ENCODE measurements at regions not wholly inside any gene's neighbourhood (a gene's known extent, or its start where the extent isn't known, plus 50 kb on each side); places are given as distances from the start of the nearest gene placed in this dataset.

- H3K4me3 ChIP-seq (ENCODE audit: low read length): no peak overlapping the region
- no peak overlapping the region for H3K9ac ChIP-seq (ENCODE audit: low read length)
- peaks cover 2% of the 10 kb centered on the region for H3K27me3 ChIP-seq (ENCODE audit: control insufficient read depth, insufficient read depth, low read length)
- no peak overlapping the region for H3K27ac ChIP-seq (ENCODE audit: low read depth, low read length)
- H3K36me3 ChIP-seq (ENCODE audit: control insufficient read depth, insufficient read depth, low read length): no peaks in the 10 kb centered on the region
- H3K4me1 ChIP-seq (ENCODE audit: control insufficient read depth, insufficient read depth, low read length): no peaks in the 10 kb centered on the region
These were observed 265.4 kb upstream of the B3GAT1 start for GRCh38 chr11:134677397-134677822.

- Histone ChIP-seq H3K27me3 (ENCODE audit: control insufficient read depth, insufficient read depth, low read length) (peaks cover 2% of the 10 kb centered on the region), H3K4me3 (ENCODE audit: low read length) (no peak overlapping the region), H3K36me3 (ENCODE audit: control insufficient read depth, insufficient read depth, low read length) (no peaks in the 10 kb centered on the region), H3K9ac (ENCODE audit: low read length) (no peak overlapping the region), H3K27ac (ENCODE audit: low read depth, low read length) (no peak overlapping the region), H3K4me1 (ENCODE audit: control insufficient read depth, insufficient read depth, low read length) (no peaks in the 10 kb centered on the region)
These were observed 264.7 kb upstream of the B3GAT1 start for GRCh38 chr11:134676516-134677287.

- Histone ChIP-seq H3K4me1 (ENCODE audit: control insufficient read depth, insufficient read depth, low read length) (no peaks in the 10 kb centered on the region), H3K27me3 (ENCODE audit: control insufficient read depth, insufficient read depth, low read length) (peaks cover 2% of the 10 kb centered on the region), H3K27ac (ENCODE audit: low read depth, low read length) (no peak overlapping the region)
These were observed 263.9 kb upstream of the B3GAT1 start for GRCh38 chr11:134675983-134676382.

GRCh38 chr11:134674974-134675373 is 262.9 kb upstream of the B3GAT1 start:
- Histone ChIP-seq H3K27me3 (ENCODE audit: control insufficient read depth, insufficient read depth, low read length) (peaks cover 2% of the 10 kb centered on the region), H3K4me1 (ENCODE audit: control insufficient read depth, insufficient read depth, low read length) (no peaks in the 10 kb centered on the region), H3K9ac (ENCODE audit: low read length) (no peak overlapping the region), H3K36me3 (ENCODE audit: control insufficient read depth, insufficient read depth, low read length) (no peaks in the 10 kb centered on the region), H3K27ac (ENCODE audit: low read depth, low read length) (no peak overlapping the region), H3K4me3 (ENCODE audit: low read length) (no peak overlapping the region)

More at GRCh38 chr11:134675983-134676382, 263.9 kb upstream of the B3GAT1 start:
- Histone ChIP-seq H3K4me3 (ENCODE audit: low read length) (no peak overlapping the region), H3K36me3 (ENCODE audit: control insufficient read depth, insufficient read depth, low read length) (no peaks in the 10 kb centered on the region), H3K9ac (ENCODE audit: low read length) (no peak overlapping the region)

GRCh38 chr11:134670961-134671370 is 258.9 kb upstream of the B3GAT1 start:
- no peak overlapping the region for H3K4me3 ChIP-seq (ENCODE audit: low read length)
- no peaks in the 10 kb centered on the region for H3K27me3 ChIP-seq (ENCODE audit: control insufficient read depth, insufficient read depth, low read length)
- H3K4me1 ChIP-seq (ENCODE audit: control insufficient read depth, insufficient read depth, low read length): no peaks in the 10 kb centered on the region
- H3K9ac ChIP-seq (ENCODE audit: low read length): no peak overlapping the region
- no peak overlapping the region for H3K27ac ChIP-seq (ENCODE audit: low read depth, low read length)
- H3K36me3 ChIP-seq (ENCODE audit: control insufficient read depth, insufficient read depth, low read length): no peaks in the 10 kb centered on the region

DNA sequence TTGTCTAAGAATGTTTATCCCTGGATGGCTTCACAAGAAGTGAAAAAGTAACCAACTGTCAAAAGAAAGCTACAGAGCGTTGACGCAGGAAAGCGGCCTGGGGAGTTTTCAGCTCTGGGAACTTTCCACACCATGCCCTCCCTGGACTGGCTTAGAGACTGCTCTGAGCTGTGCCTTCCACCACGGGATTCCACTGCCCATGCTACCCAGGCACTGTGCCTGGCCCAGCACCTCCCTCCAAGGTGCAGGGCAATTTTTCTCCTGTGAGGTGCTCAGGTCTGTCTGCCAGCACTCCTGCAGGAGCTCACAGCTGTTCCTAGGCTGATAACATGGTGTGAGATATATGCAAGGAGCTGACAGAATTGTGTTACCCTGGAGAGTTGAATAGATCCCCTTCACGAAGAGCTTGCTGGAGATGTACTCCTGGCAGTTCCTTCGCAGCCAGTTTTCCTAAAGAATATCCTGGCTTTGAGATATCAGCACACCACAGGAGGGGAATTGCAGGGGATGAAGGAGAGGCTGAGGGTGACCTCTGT is 258.3 kb upstream of the B3GAT1 start:
- Histone ChIP-seq H3K4me3 (ENCODE audit: low read length) (no peak overlapping the region), H3K4me1 (ENCODE audit: control insufficient read depth, insufficient read depth, low read length) (no peaks in the 10 kb centered on the region), H3K9ac (ENCODE audit: low read length) (no peak overlapping the region), H3K27ac (ENCODE audit: low read depth, low read length) (no peak overlapping the region), H3K36me3 (ENCODE audit: control insufficient read depth, insufficient read depth, low read length) (no peaks in the 10 kb centered on the region), H3K27me3 (ENCODE audit: control insufficient read depth, insufficient read depth, low read length) (no peaks in the 10 kb centered on the region)

DNA sequence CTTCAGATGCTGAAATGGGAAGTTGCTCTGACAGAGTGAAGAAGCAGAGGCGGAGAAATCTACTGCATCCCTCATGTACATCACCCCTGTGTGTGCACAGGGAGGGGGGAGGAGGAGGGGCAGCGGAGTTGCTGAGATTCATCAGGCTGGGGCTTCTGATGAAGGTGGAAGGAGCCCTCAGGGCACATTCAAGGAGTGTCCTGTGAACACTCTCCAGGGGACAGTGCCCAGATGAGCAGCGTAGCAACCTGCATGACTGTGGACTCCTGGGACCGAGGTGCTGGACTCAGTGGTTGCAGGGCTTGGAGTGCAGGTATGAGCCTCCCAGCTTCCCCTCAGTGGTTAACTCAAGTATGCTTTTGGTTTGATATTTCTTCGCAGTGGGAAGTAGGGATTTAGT is 257.8 kb upstream of the B3GAT1 start:
- Histone ChIP-seq H3K9ac (ENCODE audit: low read length) (no peak overlapping the region), H3K36me3 (ENCODE audit: control insufficient read depth, insufficient read depth, low read length) (no peaks in the 10 kb centered on the region), H3K27ac (ENCODE audit: low read depth, low read length) (no peak overlapping the region), H3K27me3 (ENCODE audit: control insufficient read depth, insufficient read depth, low read length) (no peaks in the 10 kb centered on the region), H3K4me1 (ENCODE audit: control insufficient read depth, insufficient read depth, low read length) (no peaks in the 10 kb centered on the region), H3K4me3 (ENCODE audit: low read length) (no peak overlapping the region)

GRCh38 chr11:134668796-134669195 is 256.8 kb upstream of the B3GAT1 start:
- H3K4me1 ChIP-seq (ENCODE audit: control insufficient read depth, insufficient read depth, low read length): no peaks in the 10 kb centered on the region
- H3K9ac ChIP-seq (ENCODE audit: low read length): no peak overlapping the region
- no peaks in the 10 kb centered on the region for H3K27me3 ChIP-seq (ENCODE audit: control insufficient read depth, insufficient read depth, low read length)
- no peak overlapping the region for H3K27ac ChIP-seq (ENCODE audit: low read depth, low read length)
- no peak overlapping the region for H3K4me3 ChIP-seq (ENCODE audit: low read length)
- no peaks in the 10 kb centered on the region for H3K36me3 ChIP-seq (ENCODE audit: control insufficient read depth, insufficient read depth, low read length)

DNA sequence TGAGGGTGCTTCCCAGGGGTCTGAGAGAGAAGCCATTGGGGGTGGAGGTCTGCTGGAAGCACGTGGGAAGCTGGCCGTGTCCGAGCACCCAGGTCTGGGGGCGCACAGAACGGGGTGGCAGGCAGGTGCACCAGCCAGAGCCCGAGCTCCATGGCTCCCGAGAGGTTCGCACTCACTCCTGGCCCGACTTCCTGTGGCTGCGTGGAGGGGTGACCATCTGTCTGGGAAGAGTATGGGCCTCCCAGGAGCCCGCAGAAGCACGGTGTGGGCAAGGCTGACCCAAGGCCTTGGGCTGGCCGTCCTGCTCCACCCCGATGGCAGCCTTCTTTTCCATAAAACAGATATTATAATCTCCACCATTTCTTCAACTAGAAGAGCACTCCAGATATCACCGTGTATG is 256.0 kb upstream of the B3GAT1 start:
- no peak overlapping the region for H3K9ac ChIP-seq (ENCODE audit: low read length)

GRCh38 chr11:134667505-134667904 is 255.5 kb upstream of the B3GAT1 start:
- Histone ChIP-seq H3K4me3 (ENCODE audit: low read length) (no peak overlapping the region), H3K27ac (ENCODE audit: low read depth, low read length) (no peak overlapping the region), H3K36me3 (ENCODE audit: control insufficient read depth, insufficient read depth, low read length) (no peaks in the 10 kb centered on the region), H3K4me1 (ENCODE audit: control insufficient read depth, insufficient read depth, low read length) (no peaks in the 10 kb centered on the region), H3K9ac (ENCODE audit: low read length) (no peak overlapping the region), H3K27me3 (ENCODE audit: control insufficient read depth, insufficient read depth, low read length) (no peaks in the 10 kb centered on the region)

More for the DNA sequence above, 256.0 kb upstream of the B3GAT1 start:
- Histone ChIP-seq H3K36me3 (ENCODE audit: control insufficient read depth, insufficient read depth, low read length) (no peaks in the 10 kb centered on the region), H3K27me3 (ENCODE audit: control insufficient read depth, insufficient read depth, low read length) (no peaks in the 10 kb centered on the region), H3K27ac (ENCODE audit: low read depth, low read length) (no peak overlapping the region), H3K4me3 (ENCODE audit: low read length) (no peak overlapping the region), H3K4me1 (ENCODE audit: control insufficient read depth, insufficient read depth, low read length) (no peaks in the 10 kb centered on the region)

GRCh38 chr11:134667175-134667500 is 255.1 kb upstream of the B3GAT1 start:
- no peaks in the 10 kb centered on the region for H3K36me3 ChIP-seq (ENCODE audit: control insufficient read depth, insufficient read depth, low read length)
- H3K9ac ChIP-seq (ENCODE audit: low read length): no peak overlapping the region
- no peak overlapping the region for H3K27ac ChIP-seq (ENCODE audit: low read depth, low read length)
- no peaks in the 10 kb centered on the region for H3K27me3 ChIP-seq (ENCODE audit: control insufficient read depth, insufficient read depth, low read length)
- H3K4me3 ChIP-seq (ENCODE audit: low read length): no peak overlapping the region
- H3K4me1 ChIP-seq (ENCODE audit: control insufficient read depth, insufficient read depth, low read length): no peaks in the 10 kb centered on the region

GRCh38 chr11:134666273-134667174 is 254.5 kb upstream of the B3GAT1 start:
- Histone ChIP-seq H3K4me1 (ENCODE audit: control insufficient read depth, insufficient read depth, low read length) (no peaks in the 10 kb centered on the region), H3K9ac (ENCODE audit: low read length) (no peak overlapping the region), H3K27ac (ENCODE audit: low read depth, low read length) (no peak overlapping the region), H3K4me3 (ENCODE audit: low read length) (no peak overlapping the region), H3K27me3 (ENCODE audit: control insufficient read depth, insufficient read depth, low read length) (no peaks in the 10 kb centered on the region), H3K36me3 (ENCODE audit: control insufficient read depth, insufficient read depth, low read length) (no peaks in the 10 kb centered on the region)
